Cardiac muscle cell (in vitro differentiated cells and primary cell): ENCODE measurements at regions not wholly inside any gene's neighbourhood (a gene's known extent, or its start where the extent isn't known, plus 50 kb on each side); places are given as distances from the start of the nearest gene placed in this dataset.

Source experiments
- DNase-seq, 2 donors: peaks; one replicate each; pipeline versions ENCODE4 v3.0.0 to v3.0.0-alpha.2; 2010 to 2017; ENCODE audit warnings: low read depth in 1 of 2, low spot score in 1 of 2
- H3K27ac ChIP-seq: fragments of 200-600 bp; sonication (generic); 2 replicates; pipeline ENCODE4 v1.5.1; 2016
- H3K27me3 ChIP-seq: fragments of 200-600 bp; sonication (generic); 2 replicates; pipeline ENCODE4 v1.6.0; 2016; ENCODE audit warnings: control low read depth
- H3K36me3 ChIP-seq: fragments of 200-600 bp; sonication (generic); 2 replicates; pipeline ENCODE4 v1.5.1; 2016; ENCODE audit warnings: control low read depth
- H3K4me1 ChIP-seq: fragments of 200-600 bp; sonication (generic); 2 replicates; pipeline ENCODE4 v1.8.1; 2017; ENCODE audit warnings: low read depth, mild to moderate bottlenecking, mixed run types
- H3K4me3 ChIP-seq: fragments of 200-600 bp; sonication (generic); 2 replicates; pipeline ENCODE4 v1.5.1; 2016; ENCODE audit warnings: mild to moderate bottlenecking
- H3K9me3 ChIP-seq: fragments of 200-600 bp; sonication (generic); 2 replicates; pipeline ENCODE4 v1.5.1; 2017; ENCODE audit warnings: low read depth, mild to moderate bottlenecking, control low read depth
- CTCF ChIP-seq: IDR thresholded peaks from 2 replicates; pipeline ENCODE4 v1.5.1; 2012; ENCODE audit warnings: low read depth, mild to moderate bottlenecking, low read length

- Histone ChIP-seq H3K27ac (no peak overlapping the region), H3K4me3 (no peak overlapping the region), H3K36me3 (no peaks in the 10 kb centered on the region), H3K27me3 (no peaks in the 10 kb centered on the region), H3K4me1 (no peaks in the 10 kb centered on the region), H3K9me3 (no peaks in the 10 kb centered on the region)
- DNase-seq = no peak
- no peak for TF ChIP-seq CTCF
Observed at GRCh38 chrX:45447331-45447730, 246.7 kb upstream of the DIPK2B start.

GRCh38 chrX:45445745-45446412 lies 245.2 kb upstream of the DIPK2B start:
- peak in 1 of 2 donors; percentile 70 for DNase-seq
- H3K9me3 ChIP-seq = no peaks in the 10 kb centered on the region

GRCh38 chrX:45437186-45437585 lies 236.5 kb upstream of the DIPK2B start:
- no peaks in the 10 kb centered on the region for H3K27me3 ChIP-seq
- DNase-seq = no peak
- no peak overlapping the region for H3K4me3 ChIP-seq
- no peaks in the 10 kb centered on the region for H3K4me1 ChIP-seq
- H3K9me3 ChIP-seq = no peaks in the 10 kb centered on the region
- TF ChIP-seq CTCF = no peak
- no peak overlapping the region for H3K27ac ChIP-seq
- no peaks in the 10 kb centered on the region for H3K36me3 ChIP-seq

More at GRCh38 chrX:45445745-45446412, 245.2 kb upstream of the DIPK2B start:
- Histone ChIP-seq H3K27ac (no peak overlapping the region), H3K27me3 (no peaks in the 10 kb centered on the region), H3K4me3 (no peak overlapping the region), H3K4me1 (no peaks in the 10 kb centered on the region), H3K36me3 (no peaks in the 10 kb centered on the region)
- TF ChIP-seq CTCF = no peak

GRCh38 chrX:45435481-45435880 lies 234.8 kb upstream of the DIPK2B start:
- Histone ChIP-seq H3K9me3 (no peaks in the 10 kb centered on the region), H3K36me3 (no peaks in the 10 kb centered on the region), H3K27ac (no peak overlapping the region), H3K27me3 (no peaks in the 10 kb centered on the region), H3K4me3 (no peak overlapping the region), H3K4me1 (no peaks in the 10 kb centered on the region)
- no peak for DNase-seq
- TF ChIP-seq CTCF = no peak

GRCh38 chrX:45434231-45434630 lies 233.6 kb upstream of the DIPK2B start:
- no peak for TF ChIP-seq CTCF
- Histone ChIP-seq H3K4me1 (no peaks in the 10 kb centered on the region), H3K27ac (no peak overlapping the region), H3K9me3 (no peaks in the 10 kb centered on the region), H3K27me3 (no peaks in the 10 kb centered on the region), H3K4me3 (no peak overlapping the region), H3K36me3 (no peaks in the 10 kb centered on the region)
- no peak for DNase-seq
